ENCODE measurements at regions not wholly inside any gene's neighbourhood (a gene's known extent, or its start where the extent isn't known, plus 50 kb on each side); places are given as distances from the start of the nearest gene placed in this dataset.

- Histone ChIP-seq H2BK20ac (ENCODE audit: low read depth, low read length) (no peak overlapping the region), H3K27ac (ENCODE audit: insufficient read depth, low read length) (no peak overlapping the region), H3K56ac (ENCODE audit: extremely low read depth, insufficient read depth, low read length) (no peak overlapping the region), H3K4me3 (ENCODE audit: insufficient read depth, low read depth, low read length) (no peak overlapping the region), H2BK120ac (ENCODE audit: low read depth, low read length) (no peak overlapping the region), H4K8ac (ENCODE audit: low read depth in 2 of 2, low read length in 2 of 2) (no peak overlapping the region), H2BK5ac (ENCODE audit: low read depth, low read length, poor library complexity, severe bottlenecking) (no peak overlapping the region), H2BK15ac (ENCODE audit: low read depth, low read length) (no peak overlapping the region), H3K14ac (replicated peaks; ENCODE audit: low read depth, low read length) (no peak overlapping the region), H4K91ac (ENCODE audit: insufficient read depth, low read depth, low read length) (no peak overlapping the region), H3K4ac (ENCODE audit: low read depth, low read length) (no peak overlapping the region), H3K79me1 (ENCODE audit: low read depth in 1 of 2, low read length in 2 of 2) (no peaks in the 10 kb centered on the region), H3K9ac (ENCODE audit: low read depth, low read length) (no peak overlapping the region), H3K9me3 (ENCODE audit: control insufficient read depth, insufficient read depth, low read length) (peaks cover 13% of the 10 kb centered on the region), H2AFZ (replicated peaks; ENCODE audit: low read length, poor library complexity) (no peak overlapping the region), H4K5ac (ENCODE audit: low read depth, low read length) (no peak overlapping the region), H3K27me3 (ENCODE audit: control insufficient read depth, insufficient read depth, low read length) (no peaks in the 10 kb centered on the region), H3K18ac (ENCODE audit: low read depth, low read length) (no peak overlapping the region), H3K36me3 (ENCODE audit: control insufficient read depth, insufficient read depth, low read length) (no peaks in the 10 kb centered on the region), H3K9me1 (ENCODE audit: insufficient read depth, low read length) (no peaks in the 10 kb centered on the region), H2AK9ac (replicated peaks; ENCODE audit: low read depth, low read length, poor library complexity) (no peak overlapping the region), H4K20me1 (ENCODE audit: insufficient read depth, low read length) (no peaks in the 10 kb centered on the region), H3K23ac (ENCODE audit: low read depth, low read length) (no peak overlapping the region), H3K4me2 (ENCODE audit: low read depth, low read length) (no peak overlapping the region), H2AK5ac (ENCODE audit: low read depth, low read length) (no peak overlapping the region), H3K4me1 (ENCODE audit: control insufficient read depth, insufficient read depth, low read length) (no peaks in the 10 kb centered on the region)
- dilution Hi-C loops (cut with HindIII; ENCODE audit: low sequenced_read_pairs, unreplicated experiment) (no loop called here), intact Hi-C loops (cut with micrococcal nuclease) (no loop called here), in situ Hi-C loops (cut with MboI; ENCODE audit: low sequenced_read_pairs) (no loop called here)
- no CpG with 5 or more reads among the region's 2 CpGs for WGBS, 2 experiments (ENCODE audit: extremely low coverage in 2 of 2, insufficient read length in 1 of 2)
- BruUV-seq (replicated peaks) = no TSS peak
- CTCF ChIA-PET = no interaction called here
- no peak for TF ChIP-seq POLR2A (IDR thresholded peaks at IDR 0.05; ENCODE audit: low read depth, low read length)
- TF ChIP-seq CEBPB (IDR thresholded peaks at IDR 0.05; ENCODE audit: low read depth, low read length) = no peak
- TF ChIP-seq, protein P1, sequence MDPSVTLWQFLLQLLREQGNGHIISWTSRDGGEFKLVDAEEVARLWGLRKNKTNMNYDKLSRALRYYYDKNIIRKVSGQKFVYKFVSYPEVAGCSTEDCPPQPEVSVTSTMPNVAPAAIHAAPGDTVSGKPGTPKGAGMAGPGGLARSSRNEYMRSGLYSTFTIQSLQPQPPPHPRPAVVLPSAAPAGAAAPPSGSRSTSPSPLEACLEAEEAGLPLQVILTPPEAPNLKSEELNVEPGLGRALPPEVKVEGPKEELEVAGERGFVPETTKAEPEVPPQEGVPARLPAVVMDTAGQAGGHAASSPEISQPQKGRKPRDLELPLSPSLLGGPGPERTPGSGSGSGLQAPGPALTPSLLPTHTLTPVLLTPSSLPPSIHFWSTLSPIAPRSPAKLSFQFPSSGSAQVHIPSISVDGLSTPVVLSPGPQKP (IDR thresholded peaks at IDR 0.05; ENCODE audit: borderline replicate concordance, low read depth, low read length) = no peak
- no peak for TF ChIP-seq MXI1 (IDR thresholded peaks at IDR 0.05; ENCODE audit: borderline replicate concordance, low read depth, low read length)
- no peak for TF ChIP-seq RAD21 (IDR thresholded peaks at IDR 0.05; ENCODE audit: low read length)
- no peak for TF ChIP-seq RCOR1 (IDR thresholded peaks at IDR 0.05; ENCODE audit: insufficient replicate concordance, low read length)
- no peak for TF ChIP-seq CHD1 (IDR thresholded peaks at IDR 0.05; ENCODE audit: low read depth, low read length)
- TF ChIP-seq SMC3 (IDR thresholded peaks at IDR 0.05; ENCODE audit: low read depth, low read length) = no peak
- TF ChIP-seq RFX5 (IDR thresholded peaks at IDR 0.05; ENCODE audit: low read depth, low read length) = no peak
- no peak for TF ChIP-seq MAZ (IDR thresholded peaks at IDR 0.05; ENCODE audit: borderline replicate concordance, low read depth, low read length)
- no peak for TF ChIP-seq USF2 (IDR thresholded peaks at IDR 0.05; ENCODE audit: low read depth, low read length)
- no peak for TF ChIP-seq MAFK (IDR thresholded peaks at IDR 0.05; ENCODE audit: low read depth, low read length)
- TF ChIP-seq, protein P2, sequence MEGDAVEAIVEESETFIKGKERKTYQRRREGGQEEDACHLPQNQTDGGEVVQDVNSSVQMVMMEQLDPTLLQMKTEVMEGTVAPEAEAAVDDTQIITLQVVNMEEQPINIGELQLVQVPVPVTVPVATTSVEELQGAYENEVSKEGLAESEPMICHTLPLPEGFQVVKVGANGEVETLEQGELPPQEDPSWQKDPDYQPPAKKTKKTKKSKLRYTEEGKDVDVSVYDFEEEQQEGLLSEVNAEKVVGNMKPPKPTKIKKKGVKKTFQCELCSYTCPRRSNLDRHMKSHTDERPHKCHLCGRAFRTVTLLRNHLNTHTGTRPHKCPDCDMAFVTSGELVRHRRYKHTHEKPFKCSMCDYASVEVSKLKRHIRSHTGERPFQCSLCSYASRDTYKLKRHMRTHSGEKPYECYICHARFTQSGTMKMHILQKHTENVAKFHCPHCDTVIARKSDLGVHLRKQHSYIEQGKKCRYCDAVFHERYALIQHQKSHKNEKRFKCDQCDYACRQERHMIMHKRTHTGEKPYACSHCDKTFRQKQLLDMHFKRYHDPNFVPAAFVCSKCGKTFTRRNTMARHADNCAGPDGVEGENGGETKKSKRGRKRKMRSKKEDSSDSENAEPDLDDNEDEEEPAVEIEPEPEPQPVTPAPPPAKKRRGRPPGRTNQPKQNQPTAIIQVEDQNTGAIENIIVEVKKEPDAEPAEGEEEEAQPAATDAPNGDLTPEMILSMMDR (conservative IDR thresholded peaks at IDR 0.05; ENCODE audit: low read depth, low read length) = no peak
- TF ChIP-seq BHLHE40 (IDR thresholded peaks at IDR 0.05; ENCODE audit: low read depth, low read length) = no peak
- no peak for TF ChIP-seq NFE2L2 (IDR thresholded peaks at IDR 0.05; ENCODE audit: low read depth, low read length)
- TF ChIP-seq FOS (IDR thresholded peaks at IDR 0.05; ENCODE audit: low read depth, low read length) = no peak
- DNase-seq (no peak), ATAC-seq (ENCODE audit: low read depth) (no peak)
- POLR2A ChIA-PET (ENCODE audit: unreplicated experiment) = no interaction called here
These were observed 195.9 kb upstream of the DDX18 start for GRCh38 chr2:117618607-117619006.
